ENCODE measurements at regions not wholly inside any gene's neighbourhood (a gene's known extent, or its start where the extent isn't known, plus 50 kb on each side); places are given as distances from the start of the nearest gene placed in this dataset.

DNA sequence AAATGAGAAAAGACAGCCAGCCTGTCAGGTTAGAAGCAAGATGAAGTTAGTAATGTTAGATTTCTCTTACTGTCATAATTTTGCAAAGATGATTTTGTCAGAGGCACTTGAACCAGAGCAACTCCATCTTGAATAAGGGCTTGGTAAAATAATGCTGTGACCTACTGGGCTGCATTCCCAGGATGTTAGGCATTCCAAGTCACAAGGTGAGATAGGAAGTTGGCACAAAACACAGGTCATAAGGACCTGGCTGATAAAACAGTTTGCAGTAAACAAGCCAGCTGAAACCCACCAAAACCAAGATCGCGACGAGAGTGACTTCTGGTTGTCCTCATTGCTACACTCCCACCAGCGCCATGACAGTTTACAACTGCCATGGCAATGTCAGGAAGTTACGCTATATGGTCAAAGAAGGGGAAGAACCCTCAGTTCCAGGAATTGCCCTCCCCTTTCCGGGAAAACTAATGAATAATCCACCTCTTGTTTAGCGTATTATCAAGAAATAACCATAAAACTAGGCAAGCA lies 1313.5 kb upstream of the TMEM132C start:
- TF ChIP-seq, protein P1, sequence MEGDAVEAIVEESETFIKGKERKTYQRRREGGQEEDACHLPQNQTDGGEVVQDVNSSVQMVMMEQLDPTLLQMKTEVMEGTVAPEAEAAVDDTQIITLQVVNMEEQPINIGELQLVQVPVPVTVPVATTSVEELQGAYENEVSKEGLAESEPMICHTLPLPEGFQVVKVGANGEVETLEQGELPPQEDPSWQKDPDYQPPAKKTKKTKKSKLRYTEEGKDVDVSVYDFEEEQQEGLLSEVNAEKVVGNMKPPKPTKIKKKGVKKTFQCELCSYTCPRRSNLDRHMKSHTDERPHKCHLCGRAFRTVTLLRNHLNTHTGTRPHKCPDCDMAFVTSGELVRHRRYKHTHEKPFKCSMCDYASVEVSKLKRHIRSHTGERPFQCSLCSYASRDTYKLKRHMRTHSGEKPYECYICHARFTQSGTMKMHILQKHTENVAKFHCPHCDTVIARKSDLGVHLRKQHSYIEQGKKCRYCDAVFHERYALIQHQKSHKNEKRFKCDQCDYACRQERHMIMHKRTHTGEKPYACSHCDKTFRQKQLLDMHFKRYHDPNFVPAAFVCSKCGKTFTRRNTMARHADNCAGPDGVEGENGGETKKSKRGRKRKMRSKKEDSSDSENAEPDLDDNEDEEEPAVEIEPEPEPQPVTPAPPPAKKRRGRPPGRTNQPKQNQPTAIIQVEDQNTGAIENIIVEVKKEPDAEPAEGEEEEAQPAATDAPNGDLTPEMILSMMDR (conservative IDR thresholded peaks at IDR 0.05) = no peak
- H3K27ac ChIP-seq = no peak overlapping the region

DNA sequence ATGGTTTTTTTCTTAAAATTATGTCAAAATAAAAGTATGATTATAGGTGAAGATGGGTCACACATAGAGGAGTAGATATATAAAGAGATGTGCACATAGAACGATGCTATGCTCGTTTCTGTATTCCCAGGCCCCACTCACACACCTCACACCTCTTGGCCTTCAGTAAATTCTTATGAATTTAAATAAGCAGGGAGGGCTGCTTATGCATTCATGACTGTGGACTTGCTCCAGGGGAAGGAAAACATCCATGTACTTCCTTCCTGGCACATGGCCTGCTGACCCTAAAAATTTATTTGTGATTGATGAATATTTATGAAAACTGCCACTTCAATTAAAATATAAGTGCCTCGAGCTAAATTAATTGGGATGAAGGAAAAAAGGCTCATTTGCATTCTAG lies 1306.7 kb upstream of the TMEM132C start:
- TF ChIP-seq, protein P1 (conservative IDR thresholded peaks at IDR 0.05) = no peak
- no peak overlapping the region for H3K27ac ChIP-seq

DNA sequence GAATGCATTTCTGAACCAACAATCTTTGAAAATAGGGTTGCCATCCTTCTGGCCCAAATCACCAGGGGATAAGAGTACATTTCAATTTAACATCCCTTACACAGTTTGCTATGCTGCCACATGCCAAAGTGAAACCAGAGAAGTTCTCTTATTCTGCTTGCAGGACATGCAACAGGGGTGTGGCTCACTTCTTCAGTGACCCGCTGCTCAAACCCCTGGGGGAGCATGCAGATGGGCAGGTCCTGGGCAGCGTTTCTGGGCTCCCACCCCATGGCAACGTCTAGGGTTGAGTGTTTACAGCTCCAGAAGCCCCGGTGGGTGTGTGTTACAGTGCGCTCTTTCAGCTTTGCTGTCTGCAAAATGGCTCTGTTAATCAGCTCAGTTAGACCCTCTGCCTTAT lies 1306.3 kb upstream of the TMEM132C start:
- TF ChIP-seq, protein P1 (conservative IDR thresholded peaks at IDR 0.05) = no peak
- H3K27ac ChIP-seq = no peak overlapping the region

DNA sequence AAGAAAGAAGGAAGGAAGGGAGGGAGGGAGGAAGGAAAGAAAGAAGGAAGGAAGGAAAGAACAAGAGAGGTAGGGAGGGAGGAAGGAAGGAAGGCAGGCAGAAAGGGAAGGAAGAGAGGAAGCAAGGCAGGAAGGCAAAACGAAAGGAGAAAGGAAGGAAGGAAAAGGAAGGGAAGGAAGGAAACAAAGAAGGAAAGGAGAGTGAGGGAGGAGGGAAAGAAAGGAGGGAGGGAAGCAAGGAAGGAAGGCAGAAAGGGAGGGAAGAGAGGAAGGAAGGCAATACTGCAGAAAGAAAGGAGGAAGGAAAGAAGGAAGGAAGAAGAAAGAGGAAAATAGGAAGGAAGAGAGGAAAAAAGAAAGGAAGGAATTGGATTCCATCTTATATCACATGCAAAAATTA lies 1303.1 kb upstream of the TMEM132C start:
- TF ChIP-seq, protein P1 (conservative IDR thresholded peaks at IDR 0.05) = no peak
- no peak overlapping the region for H3K27ac ChIP-seq

DNA sequence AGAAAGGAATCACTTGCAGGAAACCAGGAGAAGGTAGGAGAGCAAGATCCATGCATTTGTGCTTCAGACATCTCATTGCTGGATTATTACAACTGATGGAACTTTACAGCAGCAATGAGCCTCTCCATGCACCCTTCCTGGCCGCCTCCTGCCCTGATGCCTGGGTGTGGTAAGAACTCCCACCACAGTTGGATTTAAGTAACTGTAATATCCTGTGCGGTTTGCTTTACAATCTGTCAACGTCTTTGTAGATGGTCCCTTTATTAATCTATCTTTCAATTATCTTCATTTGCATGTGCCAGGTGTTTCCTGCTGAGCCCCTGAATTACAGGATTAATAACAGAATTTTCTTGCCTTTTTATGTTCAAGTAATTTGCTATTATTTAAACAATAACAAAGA lies 1300.5 kb upstream of the TMEM132C start:
- TF ChIP-seq, protein P1 (conservative IDR thresholded peaks at IDR 0.05) = no peak
- H3K27ac ChIP-seq = no peak overlapping the region

DNA sequence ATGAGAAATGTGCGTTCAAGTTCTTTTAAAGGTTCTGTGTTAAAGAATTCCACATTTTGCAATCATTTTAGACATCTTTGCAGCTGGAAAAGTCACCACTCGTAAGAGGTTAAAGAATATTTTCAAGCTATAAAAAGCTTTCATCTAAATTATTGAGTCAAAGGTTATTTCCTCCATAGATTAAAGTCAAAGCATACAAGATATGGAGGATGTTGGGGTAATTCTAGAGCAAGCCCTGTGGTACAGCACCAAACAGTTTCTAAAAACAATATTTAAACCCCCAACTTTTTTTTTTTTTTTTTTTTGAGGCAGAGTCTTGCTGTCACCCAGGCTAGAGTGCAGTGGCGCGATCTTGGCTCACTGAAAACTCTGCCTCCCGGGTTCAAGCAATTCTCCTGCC lies 1299.8 kb upstream of the TMEM132C start:
- TF ChIP-seq, protein P1 (conservative IDR thresholded peaks at IDR 0.05) = no peak
- H3K27ac ChIP-seq = no peak overlapping the region

DNA sequence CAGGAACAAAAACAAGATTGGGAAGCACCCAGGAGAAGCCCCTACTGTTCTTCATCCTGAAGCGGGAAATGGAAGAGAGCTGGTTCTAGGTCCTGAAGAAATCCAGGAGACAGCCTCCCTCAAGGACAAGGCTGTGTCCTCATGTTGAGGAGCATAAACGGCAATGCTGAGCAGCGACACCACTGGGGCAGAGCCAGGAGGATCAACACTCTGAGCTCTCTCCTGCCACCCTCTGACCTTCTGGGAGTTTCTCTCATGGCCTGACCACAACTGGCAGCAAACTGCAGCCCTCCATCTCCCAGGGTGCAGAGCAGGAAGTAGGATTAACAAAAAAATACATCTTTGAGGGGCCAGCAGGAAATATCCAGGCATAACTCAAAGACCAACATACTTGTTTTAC lies 1292.2 kb upstream of the TMEM132C start:
- TF ChIP-seq, protein P1 (conservative IDR thresholded peaks at IDR 0.05) = no peak
- H3K27ac ChIP-seq = no peak overlapping the region

Data from VCaP (cell line).